ENCODE measurements at regions not wholly inside any gene's neighbourhood (a gene's known extent, or its start where the extent isn't known, plus 50 kb on each side); places are given as distances from the start of the nearest gene placed in this dataset.
A peak's percentile ranks its signal among the peaks of the same experiment; 100 is the strongest.

DNA sequence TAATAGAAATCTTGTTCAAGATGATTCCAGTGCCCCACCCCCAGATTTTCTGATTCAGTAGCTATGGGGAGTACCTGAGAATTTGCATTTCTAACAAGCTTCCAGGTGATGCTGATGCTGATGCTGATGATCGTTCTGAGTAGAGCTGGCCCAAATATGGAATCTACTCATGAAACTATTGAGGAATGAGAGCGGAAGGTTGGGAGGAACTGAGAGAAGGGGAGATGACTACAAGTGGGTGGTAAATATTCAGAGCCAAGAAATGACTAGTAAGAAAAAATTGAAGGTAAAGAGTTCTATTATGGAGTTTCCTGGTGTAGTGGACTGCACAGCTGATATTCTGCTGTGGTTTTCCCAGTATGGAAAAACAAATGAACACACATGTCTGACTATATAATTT is 235.4 kb upstream of the FN1 start:
- Histone ChIP-seq H3K27ac (no peak overlapping the region), H3K9me3 (no peaks in the 10 kb centered on the region), H3K4me3 (no peak overlapping the region), H3K36me3 (no peaks in the 10 kb centered on the region), H3K27me3 (no peaks in the 10 kb centered on the region), H3K4me1 (no peaks in the 10 kb centered on the region)
- ATAC-seq (no peak), DNase-seq (no peak)
- intact Hi-C loops (cut with DNase I), result no loop called here
- TF ChIP-seq, protein P1, sequence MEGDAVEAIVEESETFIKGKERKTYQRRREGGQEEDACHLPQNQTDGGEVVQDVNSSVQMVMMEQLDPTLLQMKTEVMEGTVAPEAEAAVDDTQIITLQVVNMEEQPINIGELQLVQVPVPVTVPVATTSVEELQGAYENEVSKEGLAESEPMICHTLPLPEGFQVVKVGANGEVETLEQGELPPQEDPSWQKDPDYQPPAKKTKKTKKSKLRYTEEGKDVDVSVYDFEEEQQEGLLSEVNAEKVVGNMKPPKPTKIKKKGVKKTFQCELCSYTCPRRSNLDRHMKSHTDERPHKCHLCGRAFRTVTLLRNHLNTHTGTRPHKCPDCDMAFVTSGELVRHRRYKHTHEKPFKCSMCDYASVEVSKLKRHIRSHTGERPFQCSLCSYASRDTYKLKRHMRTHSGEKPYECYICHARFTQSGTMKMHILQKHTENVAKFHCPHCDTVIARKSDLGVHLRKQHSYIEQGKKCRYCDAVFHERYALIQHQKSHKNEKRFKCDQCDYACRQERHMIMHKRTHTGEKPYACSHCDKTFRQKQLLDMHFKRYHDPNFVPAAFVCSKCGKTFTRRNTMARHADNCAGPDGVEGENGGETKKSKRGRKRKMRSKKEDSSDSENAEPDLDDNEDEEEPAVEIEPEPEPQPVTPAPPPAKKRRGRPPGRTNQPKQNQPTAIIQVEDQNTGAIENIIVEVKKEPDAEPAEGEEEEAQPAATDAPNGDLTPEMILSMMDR (IDR thresholded peaks at IDR 0.05), result no peak

DNA sequence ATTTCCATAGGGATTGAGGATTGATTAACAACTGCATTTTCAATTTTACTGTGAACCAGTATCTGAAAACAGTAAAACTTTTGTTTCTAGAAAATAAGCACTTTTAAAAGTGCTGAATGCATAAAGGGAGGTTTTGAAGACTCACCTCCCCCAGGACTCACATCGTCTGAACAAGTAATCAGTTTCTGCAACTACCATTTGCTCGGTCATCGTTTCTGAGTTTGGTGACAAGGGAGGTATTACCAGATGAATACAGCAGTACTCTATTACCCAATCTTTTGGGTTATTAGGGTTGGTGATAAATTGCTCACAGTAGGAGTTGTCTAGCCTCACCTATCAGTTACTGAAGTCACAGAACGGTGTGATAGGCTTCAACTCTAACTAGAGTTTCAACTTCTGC is 234.5 kb upstream of the FN1 start:
- ATAC-seq, result no peak
- TF ChIP-seq, protein P1 (IDR thresholded peaks at IDR 0.05), result no peak
- no peaks in the 10 kb centered on the region for H3K36me3 ChIP-seq

DNA sequence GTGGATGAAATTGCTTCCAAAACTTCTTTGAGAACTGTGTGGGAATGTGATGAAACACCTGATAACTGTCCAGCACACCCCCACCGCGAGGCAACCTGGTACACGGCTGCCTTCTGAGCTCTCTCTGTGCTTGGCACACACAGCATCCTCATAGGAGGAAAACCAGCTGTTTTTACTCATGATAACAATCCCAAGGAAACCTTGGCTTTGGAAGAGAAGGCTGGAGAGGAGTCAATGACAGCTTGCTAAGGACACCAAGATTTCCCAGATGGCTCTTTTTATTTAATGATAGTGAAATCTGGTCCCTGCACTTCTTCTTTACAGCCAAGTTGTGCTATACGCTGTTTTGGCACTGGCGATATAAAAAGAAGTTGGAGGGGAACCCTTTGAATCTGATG is 232.5 kb upstream of the FN1 start:
- TF ChIP-seq, protein P1 (IDR thresholded peaks at IDR 0.05), result no peak
- DNase-seq, result no peak
- Histone ChIP-seq H3K4me3 (no peak overlapping the region), H3K36me3 (no peaks in the 10 kb centered on the region), H3K27me3 (no peaks in the 10 kb centered on the region), H3K9me3 (no peaks in the 10 kb centered on the region), H3K27ac (no peak overlapping the region), H3K4me1 (peaks cover 8% of the 10 kb centered on the region)
- ATAC-seq, result no peak
- intact Hi-C loops (cut with DNase I), result no loop called here

More for the DNA sequence above, 234.5 kb upstream of the FN1 start:
- no peaks in the 10 kb centered on the region for H3K4me1 ChIP-seq
- no peak for DNase-seq
- H3K4me3 ChIP-seq, result no peak overlapping the region
- intact Hi-C loops (cut with DNase I), result no loop called here
- H3K27me3 ChIP-seq, result no peaks in the 10 kb centered on the region
- H3K27ac ChIP-seq, result no peak overlapping the region
- H3K9me3 ChIP-seq, result no peaks in the 10 kb centered on the region

DNA sequence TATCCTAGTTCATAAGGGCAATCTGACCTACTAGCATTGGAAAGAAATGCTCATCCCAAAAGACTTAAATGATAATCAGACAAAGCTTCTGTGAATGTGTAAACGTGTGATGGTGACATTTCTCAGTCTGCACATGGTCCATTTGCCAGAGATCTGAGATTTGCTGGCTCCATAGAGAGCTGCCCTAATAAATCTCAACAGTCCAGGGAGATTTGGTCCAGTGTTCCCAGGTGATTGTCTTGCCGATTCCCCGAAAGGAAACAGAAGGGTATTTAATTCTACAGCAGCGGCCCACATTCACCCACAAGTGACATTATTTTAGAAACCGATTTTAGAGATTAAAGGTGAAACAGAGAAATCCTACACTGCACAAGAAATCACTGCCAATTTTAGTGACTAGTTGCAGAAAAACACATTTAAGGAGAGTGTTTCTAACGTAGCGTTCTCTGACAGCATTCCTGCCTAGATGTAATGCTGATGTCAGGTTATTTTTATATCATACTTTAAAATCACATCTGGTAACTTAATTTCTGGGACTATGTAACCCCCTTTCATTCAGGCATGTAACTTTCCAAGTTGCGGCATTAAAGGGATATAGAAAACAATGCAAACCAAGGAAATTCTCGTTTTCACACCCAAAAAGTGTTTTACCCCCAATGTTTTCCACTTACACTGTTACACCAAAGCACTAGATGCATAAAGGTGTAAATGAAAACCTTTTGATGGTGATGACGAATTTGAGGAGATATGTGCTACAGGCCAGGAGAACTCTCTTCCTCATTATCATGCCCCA is 231.9 kb upstream of the FN1 start:
- Histone ChIP-seq H3K9me3 (no peaks in the 10 kb centered on the region), H3K27ac (no peak overlapping the region), H3K4me1 (peaks cover 8% of the 10 kb centered on the region), H3K36me3 (no peaks in the 10 kb centered on the region), H3K4me3 (no peak overlapping the region), H3K27me3 (no peaks in the 10 kb centered on the region)
- intact Hi-C loops (cut with DNase I), result no loop called here
- no peak for DNase-seq
- no peak for ATAC-seq
- TF ChIP-seq, protein P1 (IDR thresholded peaks at IDR 0.05), result no peak

DNA sequence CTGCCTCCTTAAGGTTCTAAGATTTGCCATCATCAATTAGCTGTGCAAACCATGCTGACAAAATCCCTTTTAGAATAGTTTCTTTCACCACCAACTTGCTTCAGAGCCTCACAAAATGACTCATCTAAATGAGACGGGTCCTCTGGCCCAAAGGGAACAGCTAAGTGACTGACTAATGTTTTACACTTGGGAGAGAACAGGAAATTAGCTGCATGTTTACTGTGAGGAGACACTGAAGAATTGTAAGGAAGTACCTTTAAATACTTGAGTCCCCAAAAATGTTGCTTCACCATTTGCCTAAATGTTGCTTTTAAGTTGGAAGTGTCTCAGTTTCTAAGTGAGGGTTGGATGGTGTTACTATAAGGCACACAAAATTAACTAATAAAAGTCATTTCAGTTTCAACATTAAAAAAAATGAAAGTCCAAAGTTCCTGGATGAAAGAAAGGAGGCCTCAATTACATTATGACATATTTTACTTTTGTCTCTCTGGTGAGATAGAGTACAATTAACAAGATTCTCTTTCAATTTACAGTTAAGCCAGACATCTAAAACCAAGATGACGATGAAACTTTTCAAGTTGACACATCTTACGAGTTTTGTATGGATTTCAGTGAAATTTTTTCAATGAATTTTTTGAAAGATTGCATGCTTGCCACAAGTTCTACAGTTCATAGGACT is 229.1 kb upstream of the FN1 start:
- Histone ChIP-seq H3K4me3 (no peak overlapping the region), H3K27me3 (no peaks in the 10 kb centered on the region), H3K27ac (no peak overlapping the region), H3K36me3 (no peaks in the 10 kb centered on the region), H3K4me1 (peaks cover 8% of the 10 kb centered on the region), H3K9me3 (no peaks in the 10 kb centered on the region)
- ATAC-seq (peak; percentile 86), DNase-seq (no peak)
- intact Hi-C loops (cut with DNase I), result no loop called here
- TF ChIP-seq, protein P1 (IDR thresholded peaks at IDR 0.05), result no peak
